ENCODE measurements at regions not wholly inside any gene's neighbourhood (a gene's known extent, or its start where the extent isn't known, plus 50 kb on each side); places are given as distances from the start of the nearest gene placed in this dataset.

DNA sequence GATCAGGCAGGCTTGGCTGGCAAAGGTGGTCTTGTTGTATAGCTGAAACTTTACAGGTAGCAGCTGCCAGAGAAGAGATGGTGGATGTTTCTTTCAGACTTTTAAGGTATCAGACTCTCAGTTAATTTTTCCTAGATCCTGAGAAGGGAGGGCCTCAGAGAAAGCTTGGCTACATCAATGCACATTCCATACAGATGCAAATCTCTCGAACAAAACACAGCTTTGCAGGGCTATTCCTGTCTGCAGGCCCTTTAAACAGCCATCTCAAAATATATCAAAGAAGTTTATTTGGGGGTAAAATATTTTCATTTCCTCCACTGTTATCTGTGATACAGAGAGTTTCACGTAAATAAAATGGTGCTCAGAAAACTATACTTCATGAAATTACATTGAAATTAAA lies 1584.4 kb downstream of the EFNA5 start:
- TF ChIP-seq EZH2 (IDR thresholded peaks at IDR 0.05) (no peak), POLR2AphosphoS5 (IDR thresholded peaks at IDR 0.05; ENCODE audit: borderline replicate concordance, low read depth, low read length) (no peak)

Data from SK-N-MC (cell line).